Hepatocyte (in vitro differentiated cells): ENCODE measurements at regions not wholly inside any gene's neighbourhood (a gene's known extent, or its start where the extent isn't known, plus 50 kb on each side); places are given as distances from the start of the nearest gene placed in this dataset.

Experiments
- DNase-seq: peaks from one replicate; pipeline ENCODE4 v3.0.0-alpha.2; 2016; ENCODE audit warnings: low spot score
- H2AFZ ChIP-seq: fragments of 200-600 bp; sonication (generic); 2 replicates; pipeline ENCODE4 v1.6.0; 2016; ENCODE audit warnings: antibody characterized with exemption, mild to moderate bottlenecking
- H3K27ac ChIP-seq: fragments of 200-600 bp; sonication (generic); 2 replicates; pipeline ENCODE4 v1.5.1; 2016; ENCODE audit warnings: mild to moderate bottlenecking
- H3K27me3 ChIP-seq: fragments of 200-600 bp; sonication (generic); 2 replicates; pipeline ENCODE4 v1.6.1; 2016
- H3K36me3 ChIP-seq: fragments of 200-600 bp; sonication (generic); replicated peaks from 2 replicates; pipeline ENCODE4 v1.5.1; 2016; ENCODE audit warnings: low read depth; ENCODE audit not compliant: insufficient read depth
- H3K4me1 ChIP-seq: fragments of 200-600 bp; sonication (generic); 2 replicates; pipeline ENCODE4 v1.5.1; 2016; ENCODE audit warnings: mild to moderate bottlenecking, moderate library complexity; ENCODE audit not compliant: insufficient read depth
- H3K4me2 ChIP-seq: fragments of 200-600 bp; sonication (generic); 2 replicates; pipeline ENCODE4 v1.6.0; 2016
- H3K4me3 ChIP-seq: fragments of 200-600 bp; sonication (generic); 2 replicates; pipeline ENCODE4 v1.5.1; 2016; ENCODE audit warnings: mild to moderate bottlenecking
- H3K79me2 ChIP-seq: fragments of 200-600 bp; sonication (generic); 2 replicates; pipeline ENCODE4 v1.6.0; 2017; ENCODE audit warnings: mild to moderate bottlenecking
- H3K9me2 ChIP-seq: fragments of 200-600 bp; sonication (generic); replicated peaks from 2 replicates; pipeline ENCODE4 v1.6.0; 2017; ENCODE audit warnings: mild to moderate bottlenecking; ENCODE audit not compliant: insufficient read depth
- H3K9me3 ChIP-seq: fragments of 200-600 bp; sonication (generic); 2 replicates; pipeline ENCODE4 v1.5.1; 2016; ENCODE audit warnings: low read depth, mild to moderate bottlenecking
- H4K20me1 ChIP-seq: fragments of 200-600 bp; sonication (generic); 2 replicates; pipeline ENCODE4 v1.6.0; 2016; ENCODE audit warnings: mild to moderate bottlenecking; ENCODE audit not compliant: insufficient read depth, poor library complexity, severe bottlenecking
- EZH2 ChIP-seq: fragments of 200-600 bp; sonication (generic); IDR thresholded peaks from 2 replicates; pipeline ENCODE4 v1.6.1; 2016; ENCODE audit warnings: antibody characterized with exemption, mild to moderate bottlenecking, borderline replicate concordance
- EZH2phosphoT487 ChIP-seq: fragments of 200-600 bp; sonication (generic); IDR thresholded peaks from one replicate; pipeline ENCODE4 v1.6.1; 2018; ENCODE audit warnings: antibody characterized with exemption, mild to moderate bottlenecking, low read depth, moderate library complexity; ENCODE audit not compliant: unreplicated experiment, severe bottlenecking
- WGBS: methylation state at CpG from one replicate; pipeline ENCODE4 v1.1.6; 2016; ENCODE audit warnings: low lambda C conversion rate; ENCODE audit errors: missing lambda C conversion rate; 5-methylcytosine and 5-hydroxymethylcytosine counted together
- TF ChIP-seq, protein P1 (sequence below): fragments of 200-600 bp; sonication (generic); IDR thresholded peaks from 2 replicates; pipeline ENCODE4 v1.5.1; 2016; ENCODE audit warnings: antibody characterized with exemption, mild to moderate bottlenecking; ENCODE audit not compliant: poor library complexity

DNA sequence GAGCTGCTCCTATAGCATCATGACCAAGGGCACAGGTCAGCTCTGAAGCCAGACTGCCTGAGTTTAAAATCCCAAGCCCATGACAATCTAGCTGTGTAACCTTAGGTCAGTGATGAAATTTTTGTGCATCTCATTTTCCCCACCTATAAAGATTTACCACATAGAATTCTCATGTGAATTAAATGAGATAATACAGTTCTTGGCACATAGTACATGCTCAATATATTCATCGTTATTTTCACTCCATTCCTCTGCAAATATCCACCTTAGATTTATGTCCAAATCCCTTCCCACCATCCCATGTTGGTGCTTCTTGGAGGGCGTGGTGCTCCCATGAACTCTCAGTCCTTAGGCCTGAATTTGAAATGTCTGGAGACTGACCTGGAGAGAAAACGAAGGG lies 300.1 kb downstream of the TLE3 start:
- H3K36me3 ChIP-seq: no peaks in the 10 kb centered on the region
- H3K9me3 ChIP-seq: no peaks in the 10 kb centered on the region
- H3K27ac ChIP-seq: no peak overlapping the region
- H3K4me1 ChIP-seq: peaks cover 3% of the 10 kb centered on the region
- H4K20me1 ChIP-seq: no peaks in the 10 kb centered on the region
- no peak overlapping the region for H2AFZ ChIP-seq
- H3K9me2 ChIP-seq: no peaks in the 10 kb centered on the region
- no peaks in the 10 kb centered on the region for H3K27me3 ChIP-seq
- no peaks in the 10 kb centered on the region for H3K79me2 ChIP-seq
- TF ChIP-seq EZH2phosphoT487 (no peak), EZH2 (no peak)
- TF ChIP-seq, protein P1, sequence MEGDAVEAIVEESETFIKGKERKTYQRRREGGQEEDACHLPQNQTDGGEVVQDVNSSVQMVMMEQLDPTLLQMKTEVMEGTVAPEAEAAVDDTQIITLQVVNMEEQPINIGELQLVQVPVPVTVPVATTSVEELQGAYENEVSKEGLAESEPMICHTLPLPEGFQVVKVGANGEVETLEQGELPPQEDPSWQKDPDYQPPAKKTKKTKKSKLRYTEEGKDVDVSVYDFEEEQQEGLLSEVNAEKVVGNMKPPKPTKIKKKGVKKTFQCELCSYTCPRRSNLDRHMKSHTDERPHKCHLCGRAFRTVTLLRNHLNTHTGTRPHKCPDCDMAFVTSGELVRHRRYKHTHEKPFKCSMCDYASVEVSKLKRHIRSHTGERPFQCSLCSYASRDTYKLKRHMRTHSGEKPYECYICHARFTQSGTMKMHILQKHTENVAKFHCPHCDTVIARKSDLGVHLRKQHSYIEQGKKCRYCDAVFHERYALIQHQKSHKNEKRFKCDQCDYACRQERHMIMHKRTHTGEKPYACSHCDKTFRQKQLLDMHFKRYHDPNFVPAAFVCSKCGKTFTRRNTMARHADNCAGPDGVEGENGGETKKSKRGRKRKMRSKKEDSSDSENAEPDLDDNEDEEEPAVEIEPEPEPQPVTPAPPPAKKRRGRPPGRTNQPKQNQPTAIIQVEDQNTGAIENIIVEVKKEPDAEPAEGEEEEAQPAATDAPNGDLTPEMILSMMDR: no peak
- WGBS: 95% methylated on average over 3 of the region's 3 CpGs
- no peak overlapping the region for H3K4me2 ChIP-seq
- DNase-seq: no peak
- H3K4me3 ChIP-seq: no peak overlapping the region

- no peak overlapping the region for H3K4me2 ChIP-seq
- no peak overlapping the region for H3K4me3 ChIP-seq
- no peaks in the 10 kb centered on the region for H3K27me3 ChIP-seq
- no peaks in the 10 kb centered on the region for H3K36me3 ChIP-seq
- WGBS: 88% methylated on average over 7 of the region's 7 CpGs
- no peak overlapping the region for H2AFZ ChIP-seq
- H3K4me1 ChIP-seq: peaks cover 3% of the 10 kb centered on the region
- H3K27ac ChIP-seq: no peak overlapping the region
- no peaks in the 10 kb centered on the region for H3K9me3 ChIP-seq
- no peaks in the 10 kb centered on the region for H3K9me2 ChIP-seq
- no peak for TF ChIP-seq EZH2
- TF ChIP-seq, protein P1: no peak
- no peak for TF ChIP-seq EZH2phosphoT487
- H4K20me1 ChIP-seq: no peaks in the 10 kb centered on the region
- DNase-seq: no peak
- no peaks in the 10 kb centered on the region for H3K79me2 ChIP-seq
Measured at GRCh38 chr15:69798481-69799250, 299.1 kb downstream of the TLE3 start.

- TF ChIP-seq EZH2: no peak
- TF ChIP-seq, protein P1: no peak
- TF ChIP-seq EZH2phosphoT487: no peak
- H3K4me3 ChIP-seq: no peak overlapping the region
- H2AFZ ChIP-seq: no peak overlapping the region
- H3K9me2 ChIP-seq: no peaks in the 10 kb centered on the region
- H3K27me3 ChIP-seq: no peaks in the 10 kb centered on the region
- H3K36me3 ChIP-seq: no peaks in the 10 kb centered on the region
- H3K27ac ChIP-seq: no peak overlapping the region
- WGBS: 76% methylated on average over 8 of the region's 9 CpGs
- no peak for DNase-seq
- H4K20me1 ChIP-seq: no peaks in the 10 kb centered on the region
- no peaks in the 10 kb centered on the region for H3K79me2 ChIP-seq
- H3K9me3 ChIP-seq: no peaks in the 10 kb centered on the region
- no peak overlapping the region for H3K4me2 ChIP-seq
- no peaks in the 10 kb centered on the region for H3K4me1 ChIP-seq
Measured at GRCh38 chr15:69801144-69801543, 296.6 kb downstream of the TLE3 start.
